NCI-H187 (cell line): ENCODE measurements at regions not wholly inside any gene's neighbourhood (a gene's known extent, or its start where the extent isn't known, plus 50 kb on each side); places are given as distances from the start of the nearest gene placed in this dataset.

Experiments used
- DNase-seq, 2 experiments: peaks; one replicate each; lab custom pipeline; 2025; lab: John Stamatoyannopoulos, UW

- DNase-seq: no peak
Observed at GRCh38 chr20:61050336-61050890, 201.6 kb upstream of the CDH4 start.

- DNase-seq: no peak
Observed at GRCh38 chr20:61052195-61052750, 199.8 kb upstream of the CDH4 start.

- no peak for DNase-seq
Observed at GRCh38 chr20:61052776-61053442, 199.2 kb upstream of the CDH4 start.

GRCh38 chr20:61053487-61053886 is 198.6 kb upstream of the CDH4 start:
- DNase-seq: no peak

GRCh38 chr20:61053889-61054288 is 198.2 kb upstream of the CDH4 start:
- DNase-seq: no peak

- DNase-seq: no peak
Observed at GRCh38 chr20:61054411-61054810, 197.7 kb upstream of the CDH4 start.

- DNase-seq: no peak
Observed at GRCh38 chr20:61055180-61056010, 196.7 kb upstream of the CDH4 start.

- no peak for DNase-seq
Observed at GRCh38 chr20:61056116-61056515, 195.9 kb upstream of the CDH4 start.

- no peak for DNase-seq
Observed at GRCh38 chr20:61056627-61057442, 195.2 kb upstream of the CDH4 start.

GRCh38 chr20:61057443-61058121 is 194.5 kb upstream of the CDH4 start:
- DNase-seq: no peak

- no peak for DNase-seq
Observed at GRCh38 chr20:61061981-61062380, 190.1 kb upstream of the CDH4 start.

- no peak for DNase-seq
Observed at GRCh38 chr20:61065853-61066252, 186.2 kb upstream of the CDH4 start.

GRCh38 chr20:61066526-61066925 is 185.5 kb upstream of the CDH4 start:
- DNase-seq: no peak

GRCh38 chr20:61067221-61067620 is 184.8 kb upstream of the CDH4 start:
- no peak for DNase-seq

- no peak for DNase-seq
Observed at GRCh38 chr20:61072398-61072797, 179.7 kb upstream of the CDH4 start.

- no peak for DNase-seq
Observed at GRCh38 chr20:61073376-61073775, 178.7 kb upstream of the CDH4 start.

GRCh38 chr20:61082720-61083119 is 169.3 kb upstream of the CDH4 start:
- no peak for DNase-seq

GRCh38 chr20:61083431-61083830 is 168.6 kb upstream of the CDH4 start:
- no peak for DNase-seq

- no peak for DNase-seq
Observed at GRCh38 chr20:61086031-61086430, 166.0 kb upstream of the CDH4 start.

GRCh38 chr20:61090541-61090940 is 161.5 kb upstream of the CDH4 start:
- peak in 1 of 2 experiments; percentile 37 for DNase-seq

GRCh38 chr20:61092251-61092650 is 159.8 kb upstream of the CDH4 start:
- DNase-seq: peak; percentile 68 to 77
